CD4-positive, alpha-beta T cell treated with Interferon alpha-2 for 1 hour (primary cell): ENCODE measurements at regions not wholly inside any gene's neighbourhood (a gene's known extent, or its start where the extent isn't known, plus 50 kb on each side); places are given as distances from the start of the nearest gene placed in this dataset.
"Not testable (repeated sequence)": the region's sequence is repeated elsewhere in the genome, so short reads cannot be mapped to it uniquely, and the experiment has no call there.

Experiments
- DNase-seq, 2 donors: peaks; one replicate each; pipeline ENCODE4 v3.0.0-alpha.2; 2020 to 2022

GRCh38 chr11:25527841-25528240 lies 804.1 kb upstream of the ANO3 start:
- DNase-seq, result no peak

GRCh38 chr11:25529572-25529971 lies 802.4 kb upstream of the ANO3 start:
- no peak for DNase-seq

DNA sequence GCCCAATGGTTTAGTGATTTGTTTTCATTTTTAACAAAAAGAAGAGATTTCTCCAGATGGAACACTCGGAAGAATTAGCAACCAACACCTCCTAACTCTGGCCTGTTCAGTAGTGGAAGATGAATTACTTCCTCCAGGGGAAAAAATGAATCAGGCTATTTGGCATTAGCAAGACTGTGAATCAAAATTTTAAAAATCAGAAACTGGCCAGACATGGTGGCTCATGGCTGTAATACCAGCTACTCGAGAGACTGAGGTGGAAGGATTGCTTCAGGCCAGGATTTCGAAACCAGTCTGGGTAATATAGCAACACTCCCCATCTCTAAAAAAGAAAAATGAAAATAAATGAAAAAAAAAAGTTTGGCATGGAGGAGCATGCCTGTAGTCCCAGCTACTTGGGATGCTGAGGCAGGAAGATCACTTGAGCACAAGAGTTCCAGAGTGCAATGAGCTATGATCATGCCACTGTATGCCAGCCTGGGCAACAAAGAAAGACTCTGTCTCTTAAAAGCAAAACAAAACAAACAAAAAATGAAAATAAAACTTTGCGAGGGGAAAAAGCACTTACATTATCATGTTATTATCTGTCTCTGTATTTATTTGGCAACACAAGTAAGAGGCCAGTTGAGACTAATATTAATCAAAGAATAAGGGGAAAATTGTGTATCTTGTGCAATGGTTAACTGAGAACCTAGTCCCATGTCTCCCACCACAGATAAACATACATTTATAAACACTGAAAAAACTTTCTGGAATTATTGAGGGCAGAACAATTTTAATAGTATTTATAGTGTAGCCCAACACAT lies 796.3 kb upstream of the ANO3 start:
- no peak for DNase-seq

DNA sequence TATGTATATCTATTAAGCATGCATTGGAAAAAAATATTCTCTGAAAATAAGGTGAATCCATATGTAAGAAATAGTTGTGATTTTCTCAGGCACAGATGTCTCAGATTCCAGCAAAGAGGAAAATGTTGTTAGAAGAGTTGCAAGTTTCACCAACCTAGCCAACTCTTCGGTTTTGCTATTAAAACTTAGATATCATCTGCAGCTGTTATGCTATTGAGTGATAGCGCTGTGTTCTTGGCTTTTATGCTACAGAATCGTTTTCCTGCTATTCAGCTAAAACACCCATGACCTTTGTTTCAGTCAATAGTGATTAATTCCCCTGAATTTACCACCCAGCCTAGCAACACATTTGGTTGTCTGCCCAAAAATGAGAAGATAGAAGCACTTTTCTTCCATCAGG lies 795.6 kb upstream of the ANO3 start:
- DNase-seq, result no peak

- no peak for DNase-seq
Measured at GRCh38 chr11:25537393-25537792, 794.5 kb upstream of the ANO3 start.

GRCh38 chr11:25547292-25547691 lies 784.6 kb upstream of the ANO3 start:
- DNase-seq, result no peak

GRCh38 chr11:25562417-25562816 lies 769.5 kb upstream of the ANO3 start:
- no peak for DNase-seq

GRCh38 chr11:25565846-25566245 lies 766.1 kb upstream of the ANO3 start:
- DNase-seq, result no peak

DNA sequence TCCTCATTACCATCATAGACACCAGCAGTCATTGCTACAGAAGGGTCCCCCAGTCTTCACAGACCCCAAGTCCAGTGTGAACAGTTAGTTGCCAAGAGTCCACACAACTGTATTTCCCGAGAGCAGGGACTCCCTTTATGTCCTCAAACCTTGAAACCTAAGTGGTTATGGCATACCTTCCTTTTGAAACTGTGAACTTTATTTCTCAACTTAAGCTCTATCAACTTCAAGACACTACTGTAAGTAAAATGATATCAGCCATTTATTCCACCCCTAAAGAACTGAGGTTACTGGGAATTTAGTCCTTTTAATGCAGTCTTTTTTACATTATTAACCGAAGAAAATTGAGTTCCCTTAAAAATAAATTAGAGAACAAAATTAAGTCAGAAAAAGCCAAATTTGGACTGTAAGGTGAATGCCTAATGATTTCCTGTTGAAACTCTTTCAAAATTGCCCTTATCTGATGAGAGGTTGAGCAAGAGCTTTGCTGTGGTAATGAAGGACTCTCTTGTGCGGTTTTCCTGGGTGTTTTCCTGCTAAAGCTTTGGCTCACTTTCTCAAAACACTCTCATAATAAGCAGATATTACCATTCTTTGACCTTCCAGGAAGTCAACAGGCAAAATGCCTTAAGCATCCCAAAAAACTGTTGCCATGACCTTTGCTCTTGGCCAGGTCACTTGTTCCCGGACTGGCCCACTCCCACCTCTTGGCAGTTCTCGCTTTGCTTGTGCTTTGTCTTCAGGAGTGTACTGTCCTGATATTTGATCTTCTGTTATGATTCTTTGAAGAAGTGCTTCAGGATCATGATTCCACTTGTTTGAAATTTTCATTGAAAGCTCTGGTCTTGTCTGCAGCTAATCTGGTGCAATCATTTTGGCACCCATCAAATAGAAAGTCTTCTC lies 765.4 kb upstream of the ANO3 start:
- no peak for DNase-seq

DNA sequence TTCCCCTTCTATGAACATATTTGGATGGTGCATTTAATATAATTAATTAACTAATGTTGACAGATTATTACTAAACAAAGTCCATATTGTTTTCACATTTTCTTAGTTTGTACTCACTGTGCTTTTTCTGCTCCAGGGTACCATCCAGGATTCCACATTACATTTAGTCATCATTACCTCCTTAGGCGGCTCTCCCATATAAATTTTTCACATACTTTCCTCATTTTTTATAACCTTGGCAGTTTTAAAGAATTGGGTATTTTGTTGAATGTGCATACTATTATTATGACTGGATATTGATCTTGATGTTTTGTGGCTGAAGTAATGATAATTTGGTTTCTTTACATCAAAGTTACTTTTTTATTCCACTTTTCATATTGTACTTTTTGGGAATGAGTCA lies 755.6 kb upstream of the ANO3 start:
- DNase-seq, result no peak

- not testable (repeated sequence) for DNase-seq
Measured at GRCh38 chr11:25579554-25579953, 752.4 kb upstream of the ANO3 start.

DNA sequence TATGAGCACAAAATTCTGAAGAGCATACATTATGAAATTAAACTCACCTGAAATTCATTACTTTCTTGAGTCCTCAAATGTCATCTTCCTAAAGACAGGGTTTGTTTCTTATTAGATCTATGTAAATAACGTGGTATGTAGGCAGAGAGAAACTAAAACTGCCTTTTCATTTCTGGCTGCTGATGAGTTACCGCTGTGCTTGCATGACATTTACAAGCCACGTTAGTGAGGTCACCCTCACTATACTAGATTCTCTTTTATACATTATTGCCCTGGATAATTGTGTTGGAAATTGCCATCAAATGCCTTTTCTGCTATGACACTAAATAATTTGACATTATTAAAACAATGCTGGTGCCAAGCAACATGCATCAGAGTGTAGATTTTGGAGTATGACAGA lies 748.3 kb upstream of the ANO3 start:
- DNase-seq, result no peak

DNA sequence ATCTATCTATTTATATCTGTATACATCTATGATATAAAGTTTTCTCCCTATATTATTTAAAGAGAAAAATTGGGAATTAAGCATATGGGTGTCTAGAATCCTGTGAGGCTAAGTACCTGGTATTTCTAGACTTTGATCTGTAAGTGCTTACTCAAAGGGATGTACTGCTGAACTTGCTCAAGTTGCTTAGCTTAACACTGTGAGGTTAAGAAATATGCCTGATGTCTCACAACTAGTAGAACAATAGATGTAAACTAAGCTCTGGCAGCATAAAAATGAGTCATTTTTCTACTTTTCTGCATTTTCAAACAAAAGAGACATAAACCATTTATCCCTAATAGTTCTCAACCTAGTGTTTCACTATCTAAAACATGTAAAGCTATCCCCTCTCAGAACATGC lies 744.4 kb upstream of the ANO3 start:
- no peak for DNase-seq

DNA sequence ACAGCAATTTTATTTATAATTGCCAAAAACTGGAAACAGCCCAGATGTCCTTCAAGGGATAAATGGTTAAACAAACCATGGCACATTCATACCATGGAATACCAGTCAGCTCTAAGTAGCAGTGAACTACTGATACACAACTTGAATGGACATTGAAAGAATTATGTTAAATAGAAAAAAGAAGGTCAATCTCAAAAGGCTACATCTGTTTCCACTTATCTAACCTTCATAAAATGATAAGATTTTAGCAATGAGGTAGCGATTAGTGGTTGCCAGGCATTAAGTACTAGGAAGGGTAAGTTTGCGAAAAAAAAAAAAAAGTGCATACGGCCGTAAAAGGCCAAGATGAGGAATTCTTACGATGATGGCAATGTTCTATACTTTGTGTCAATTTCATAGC lies 738.7 kb upstream of the ANO3 start:
- DNase-seq, result no peak

- DNase-seq, result no peak
Measured at GRCh38 chr11:25596701-25597100, 735.2 kb upstream of the ANO3 start.

DNA sequence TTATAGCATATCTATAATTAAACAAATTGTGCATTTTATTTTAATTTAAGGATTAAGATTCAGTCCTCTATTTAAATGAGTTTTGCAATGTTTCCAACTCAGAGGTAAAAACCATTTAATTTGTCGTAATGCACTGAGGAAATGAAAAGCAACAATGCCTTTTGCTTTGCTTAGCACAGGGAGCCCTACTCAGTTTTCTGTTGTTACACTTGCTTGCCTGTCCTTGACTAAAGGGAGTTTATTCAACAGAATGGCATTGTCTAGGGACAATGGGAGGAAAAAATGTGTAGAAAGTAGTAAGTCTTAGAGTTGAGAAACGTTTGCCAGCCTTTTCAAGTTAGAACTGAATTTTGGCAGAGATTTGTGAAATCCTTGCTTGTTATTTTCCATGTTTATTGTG lies 734.2 kb upstream of the ANO3 start:
- DNase-seq, result no peak

DNA sequence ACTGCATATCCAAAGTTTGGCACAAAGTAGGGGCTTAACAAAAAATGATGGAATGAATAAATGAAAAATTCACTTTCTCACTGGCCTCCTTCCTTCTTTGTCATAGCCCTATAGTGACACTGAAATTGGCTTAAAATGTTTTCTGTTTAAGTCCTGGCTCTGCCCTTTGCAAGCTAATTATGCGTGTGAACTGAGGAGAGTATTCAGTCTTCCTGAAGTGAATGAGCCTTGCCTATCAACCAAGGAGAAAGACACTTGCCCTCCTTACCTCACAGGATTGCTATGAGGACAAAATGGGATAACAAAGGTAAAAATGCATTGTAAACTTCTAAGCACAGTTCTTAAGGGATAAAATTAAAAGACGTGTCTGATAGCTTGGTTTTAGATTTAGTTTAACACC lies 729.8 kb upstream of the ANO3 start:
- DNase-seq, result no peak

- no peak for DNase-seq
Measured at GRCh38 chr11:25602959-25603358, 729.0 kb upstream of the ANO3 start.

GRCh38 chr11:25612806-25613205 lies 719.1 kb upstream of the ANO3 start:
- DNase-seq, result no peak

GRCh38 chr11:25613451-25613850 lies 718.5 kb upstream of the ANO3 start:
- no peak for DNase-seq

DNA sequence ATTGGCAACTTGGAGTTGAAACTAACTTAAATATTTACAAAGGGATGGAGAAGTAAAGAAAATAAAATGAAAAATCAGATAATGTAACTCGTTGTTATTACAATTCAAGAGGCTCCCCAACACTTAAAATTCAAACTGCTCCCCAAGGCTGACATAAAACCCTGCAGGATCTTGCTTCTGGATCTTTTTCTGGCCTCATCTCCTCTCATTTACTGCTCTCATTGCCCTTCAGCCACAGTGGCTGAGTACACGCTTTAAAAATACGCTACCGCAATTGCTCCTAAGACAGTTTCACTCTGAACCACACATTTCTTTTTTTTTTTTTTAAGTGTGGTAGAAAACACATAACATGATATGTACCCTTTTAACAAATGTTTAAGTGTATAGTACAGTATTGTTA lies 718.1 kb upstream of the ANO3 start:
- no peak for DNase-seq

DNA sequence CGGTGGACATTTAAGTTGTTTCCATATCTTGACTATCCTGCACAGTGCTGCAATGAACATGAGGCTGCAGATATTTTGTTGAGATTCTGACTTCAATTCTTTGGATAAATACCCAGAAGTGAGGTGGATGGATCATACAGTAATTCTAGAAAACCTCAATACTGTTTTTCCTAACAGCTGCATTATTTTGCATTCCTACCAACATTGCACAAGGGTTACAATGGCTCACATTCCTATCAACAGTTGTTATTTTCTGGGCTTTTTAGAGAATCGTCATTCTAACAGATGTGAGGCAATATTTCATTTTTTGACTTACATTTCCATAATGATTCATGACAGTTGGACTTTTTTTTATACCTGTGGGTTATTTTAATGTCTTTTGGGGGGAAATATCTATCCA lies 716.9 kb upstream of the ANO3 start:
- no peak for DNase-seq

DNA sequence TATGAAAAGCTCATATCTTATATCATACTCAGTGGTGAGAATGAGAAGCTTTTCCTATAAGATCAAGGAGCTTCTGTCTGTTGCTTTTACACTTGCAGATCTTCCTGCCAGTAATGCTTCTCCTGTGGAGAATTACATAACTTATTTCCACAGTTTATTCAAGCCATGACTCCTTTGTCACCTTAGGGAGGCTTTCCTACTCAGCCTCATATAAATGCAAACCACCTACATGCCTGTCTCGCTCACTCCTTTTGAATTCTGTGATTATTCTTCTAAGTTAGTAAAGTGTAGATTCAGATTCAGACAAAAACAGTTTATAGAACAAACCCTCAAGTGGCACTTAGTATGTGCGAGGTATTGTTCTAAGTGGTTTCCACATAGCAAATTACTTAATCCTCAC lies 716.1 kb upstream of the ANO3 start:
- no peak for DNase-seq

DNA sequence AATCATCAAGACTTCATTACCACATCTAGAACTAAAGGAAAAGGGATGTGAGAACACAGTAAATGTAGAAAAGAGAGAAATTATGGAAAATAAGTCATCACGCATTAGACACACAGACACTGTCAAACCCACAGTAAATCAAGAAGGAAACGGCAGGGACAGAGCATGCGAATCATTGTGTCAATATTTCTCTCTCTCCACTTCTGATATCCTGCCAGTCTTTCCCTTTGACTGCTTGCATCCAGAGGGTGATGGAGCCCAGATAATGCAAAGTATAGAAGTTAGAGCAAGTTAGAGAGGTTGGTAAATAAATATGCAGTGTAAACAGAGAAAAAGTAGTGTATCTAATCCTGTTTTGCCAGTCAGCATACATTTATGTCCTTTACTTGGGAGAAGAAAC lies 706.8 kb upstream of the ANO3 start:
- DNase-seq, result no peak
